A673 (cell line): ENCODE measurements at regions not wholly inside any gene's neighbourhood (a gene's known extent, or its start where the extent isn't known, plus 50 kb on each side); places are given as distances from the start of the nearest gene placed in this dataset.

Experiments used
- BruUV-seq: library from RNA; stranded (reverse); fragments of 400-500 nt; replicated peaks from 2 replicates; lab custom pipeline; 2021; lab: Mats Ljungman, UMichigan
- CTCF ChIA-PET: fragments of 300-600 bp; sonication (Branson Sonifier 250); formaldehyde crosslinking; loops from one replicate; lab custom pipeline; 2022; ENCODE audit warnings: antibody characterized with exemption; lab: Charles Lee
- POLR2A ChIA-PET: fragments of 300-600 bp; sonication (Branson Sonifier 250); formaldehyde crosslinking; loops from one replicate; lab custom pipeline; 2022; ENCODE audit warnings: antibody characterized with exemption; ENCODE audit not compliant: low non-redundant PET; lab: Charles Lee
- DNase-seq: peaks from one replicate; pipeline ENCODE4 v3.0.0-alpha.2; 2015; ENCODE audit warnings: low spot score
- H3K27ac ChIP-seq: fragments of 200-600 bp; sonication (generic); 2 replicates; pipeline ENCODE4 v1.5.1; 2016; ENCODE audit warnings: mixed run types, low read depth, mild to moderate bottlenecking, mixed read lengths, antibody characterized with exemption, low read length; ENCODE audit not compliant: poor library complexity, severe bottlenecking
- H3K27me3 ChIP-seq: fragments of 200-600 bp; sonication (generic); replicated peaks from 2 replicates; pipeline ENCODE4 v1.6.1; 2017; ENCODE audit warnings: mixed run types, low read depth, mild to moderate bottlenecking, mixed read lengths, antibody characterized with exemption, low read length; ENCODE audit not compliant: insufficient read depth, poor library complexity
- H3K36me3 ChIP-seq: fragments of 200-600 bp; sonication (generic); 2 replicates; pipeline ENCODE4 v1.6.1; 2016; ENCODE audit warnings: mixed run types, mild to moderate bottlenecking, mixed read lengths, antibody characterized with exemption, low read length; ENCODE audit not compliant: insufficient read depth, poor library complexity, severe bottlenecking
- H3K4me1 ChIP-seq: fragments of 200-600 bp; sonication (generic); 2 replicates; pipeline ENCODE4 v1.6.1; 2017; ENCODE audit warnings: mixed run types, mild to moderate bottlenecking, mixed read lengths, antibody characterized with exemption, low read length; ENCODE audit not compliant: insufficient read depth, poor library complexity, severe bottlenecking
- H3K4me3 ChIP-seq: fragments of 200-600 bp; sonication (generic); 2 replicates; pipeline ENCODE4 v1.5.1; 2016; ENCODE audit warnings: low read depth, mixed run types, mild to moderate bottlenecking, mixed read lengths, low read length; ENCODE audit not compliant: poor library complexity, severe bottlenecking
- H3K9me3 ChIP-seq: fragments of 200-600 bp; sonication (generic); 2 replicates; pipeline ENCODE4 v1.6.1; 2016; ENCODE audit warnings: mixed run types, low read depth, mild to moderate bottlenecking, mixed read lengths, antibody characterized with exemption, low read length; ENCODE audit not compliant: poor library complexity, severe bottlenecking
- EZH2 ChIP-seq: fragments of 200-600 bp; sonication (generic); IDR thresholded peaks from 2 replicates; pipeline ENCODE4 v1.6.1; 2017; ENCODE audit warnings: borderline replicate concordance, low read depth, mild to moderate bottlenecking, mixed read lengths, antibody characterized with exemption, low read length; ENCODE audit not compliant: poor library complexity, severe bottlenecking
- intact Hi-C: fragments of 100-400 bp; cut with micrococcal nuclease; formaldehyde crosslinking; loops from one replicate; pipeline ENCODE4 v1.10.0; 2022; ENCODE audit not compliant: unreplicated experiment
- TF ChIP-seq, protein P1 (sequence below): fragments of 300-800, 200-600 bp; sonication (generic); conservative IDR thresholded peaks from 2 replicates; pipeline ENCODE4 v1.5.1; 2017; ENCODE audit warnings: low read depth, mild to moderate bottlenecking, antibody characterized with exemption, low read length, moderate library complexity, mixed read lengths

DNA sequence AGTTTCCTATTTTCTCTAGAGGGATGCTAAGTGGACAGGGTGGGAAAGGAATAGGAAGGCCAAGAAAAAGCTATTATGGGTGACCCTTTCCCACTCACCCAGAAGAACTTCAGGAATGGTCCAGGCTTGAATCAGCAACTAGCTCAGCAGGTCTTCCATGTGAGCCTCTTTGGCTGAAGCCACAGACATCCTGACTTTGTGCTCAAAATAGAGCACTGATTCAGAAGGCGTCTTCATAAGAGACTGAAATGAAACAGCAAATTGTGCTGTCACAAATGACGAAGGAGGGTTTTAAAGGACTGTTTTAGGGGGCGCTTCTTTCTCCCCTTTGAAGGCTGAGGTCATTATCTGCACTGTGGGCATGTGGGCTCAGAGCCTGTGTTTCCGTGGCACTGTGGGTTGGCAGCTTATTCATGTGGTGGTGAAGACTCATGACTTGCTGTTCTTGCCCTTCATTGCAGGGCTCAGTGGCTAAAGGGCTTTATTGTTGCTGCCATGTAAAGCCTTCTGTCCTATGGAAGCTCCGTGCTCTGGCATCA lies 65.8 kb upstream of the NFIL3 start:
- Histone ChIP-seq H3K9me3 (no peaks in the 10 kb centered on the region), H3K27ac (no peak overlapping the region), H3K36me3 (no peaks in the 10 kb centered on the region), H3K4me1 (no peaks in the 10 kb centered on the region), H3K27me3 (no peaks in the 10 kb centered on the region), H3K4me3 (no peak overlapping the region)
- no TSS peak for BruUV-seq
- TF ChIP-seq, protein P1, sequence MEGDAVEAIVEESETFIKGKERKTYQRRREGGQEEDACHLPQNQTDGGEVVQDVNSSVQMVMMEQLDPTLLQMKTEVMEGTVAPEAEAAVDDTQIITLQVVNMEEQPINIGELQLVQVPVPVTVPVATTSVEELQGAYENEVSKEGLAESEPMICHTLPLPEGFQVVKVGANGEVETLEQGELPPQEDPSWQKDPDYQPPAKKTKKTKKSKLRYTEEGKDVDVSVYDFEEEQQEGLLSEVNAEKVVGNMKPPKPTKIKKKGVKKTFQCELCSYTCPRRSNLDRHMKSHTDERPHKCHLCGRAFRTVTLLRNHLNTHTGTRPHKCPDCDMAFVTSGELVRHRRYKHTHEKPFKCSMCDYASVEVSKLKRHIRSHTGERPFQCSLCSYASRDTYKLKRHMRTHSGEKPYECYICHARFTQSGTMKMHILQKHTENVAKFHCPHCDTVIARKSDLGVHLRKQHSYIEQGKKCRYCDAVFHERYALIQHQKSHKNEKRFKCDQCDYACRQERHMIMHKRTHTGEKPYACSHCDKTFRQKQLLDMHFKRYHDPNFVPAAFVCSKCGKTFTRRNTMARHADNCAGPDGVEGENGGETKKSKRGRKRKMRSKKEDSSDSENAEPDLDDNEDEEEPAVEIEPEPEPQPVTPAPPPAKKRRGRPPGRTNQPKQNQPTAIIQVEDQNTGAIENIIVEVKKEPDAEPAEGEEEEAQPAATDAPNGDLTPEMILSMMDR: no peak
- TF ChIP-seq EZH2: no peak
- CTCF ChIA-PET: no interaction called here
- DNase-seq: no peak
- POLR2A ChIA-PET: no interaction called here
- intact Hi-C loops: no loop called here

DNA sequence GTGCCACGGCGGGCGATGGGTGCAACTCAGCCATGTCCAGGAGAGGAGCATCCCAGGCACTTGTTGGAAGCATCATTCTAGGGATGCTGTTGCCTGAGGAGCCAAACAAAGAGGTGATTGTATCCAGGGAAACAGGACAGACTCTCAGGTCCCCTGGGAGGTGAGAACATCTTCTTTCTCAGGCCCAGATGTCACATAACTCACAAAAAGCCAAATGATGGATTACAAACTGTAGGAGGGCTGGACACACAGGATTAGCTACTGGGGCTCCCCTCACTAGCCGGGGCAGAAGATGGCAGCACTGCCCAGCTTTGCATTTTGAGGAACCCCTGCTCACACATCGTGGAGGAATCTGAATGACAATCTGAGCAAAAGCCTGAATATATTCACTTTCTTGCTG lies 64.7 kb upstream of the NFIL3 start:
- Histone ChIP-seq H3K4me1 (no peaks in the 10 kb centered on the region), H3K27ac (no peak overlapping the region), H3K36me3 (no peaks in the 10 kb centered on the region), H3K27me3 (no peaks in the 10 kb centered on the region), H3K4me3 (no peak overlapping the region), H3K9me3 (no peaks in the 10 kb centered on the region)
- no TSS peak for BruUV-seq
- CTCF ChIA-PET: no interaction called here
- TF ChIP-seq EZH2: no peak
- TF ChIP-seq, protein P1: no peak
- POLR2A ChIA-PET: no interaction called here
- no peak for DNase-seq
- intact Hi-C loops: no loop called here

DNA sequence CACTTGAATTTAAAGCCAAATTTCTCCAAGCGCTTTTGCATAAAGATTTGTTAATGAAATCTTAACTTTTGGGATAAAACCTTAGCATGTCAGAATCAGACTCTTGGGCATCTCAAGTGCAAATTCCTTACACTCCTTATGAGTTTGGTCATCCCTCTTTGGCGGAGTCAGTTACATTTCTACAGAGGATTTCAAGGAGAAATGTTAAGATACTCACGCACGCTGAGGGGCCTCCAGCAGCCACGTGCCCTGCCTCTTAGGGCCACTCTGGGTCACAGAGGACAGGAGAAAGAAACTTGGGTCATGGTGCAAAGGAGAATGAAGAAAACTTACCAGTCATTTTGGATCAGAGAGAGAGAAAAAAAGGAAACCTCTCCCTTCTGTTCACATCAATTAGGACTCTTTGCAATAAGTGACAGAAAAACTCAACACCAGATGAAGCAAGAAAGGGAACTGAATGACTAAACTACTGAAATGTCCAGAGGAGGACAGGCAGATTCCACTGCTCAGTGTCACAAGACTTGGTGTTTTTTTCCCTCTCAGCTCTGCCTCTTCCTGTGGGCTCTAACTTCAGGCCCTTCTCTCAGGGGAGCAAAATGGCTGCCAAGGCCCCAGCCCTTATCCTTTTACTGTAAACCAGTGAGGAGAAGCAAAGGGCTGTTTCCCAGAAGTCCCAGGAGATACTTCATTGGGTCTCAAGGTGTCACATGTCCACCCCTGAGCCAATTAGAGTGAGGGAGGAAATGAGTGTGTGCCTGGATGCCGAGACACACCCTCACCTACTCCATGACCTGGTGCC lies 63.3 kb upstream of the NFIL3 start:
- Histone ChIP-seq H3K4me3 (no peak overlapping the region), H3K36me3 (no peaks in the 10 kb centered on the region), H3K27me3 (no peaks in the 10 kb centered on the region), H3K27ac (no peak overlapping the region), H3K4me1 (no peaks in the 10 kb centered on the region), H3K9me3 (no peaks in the 10 kb centered on the region)
- BruUV-seq: no TSS peak
- CTCF ChIA-PET: no interaction called here
- intact Hi-C loops: no loop called here
- POLR2A ChIA-PET: no interaction called here
- DNase-seq: no peak
- no peak for TF ChIP-seq EZH2
- TF ChIP-seq, protein P1: no peak
